ENCODE measurements at regions not wholly inside any gene's neighbourhood (a gene's known extent, or its start where the extent isn't known, plus 50 kb on each side); places are given as distances from the start of the nearest gene placed in this dataset.

DNA sequence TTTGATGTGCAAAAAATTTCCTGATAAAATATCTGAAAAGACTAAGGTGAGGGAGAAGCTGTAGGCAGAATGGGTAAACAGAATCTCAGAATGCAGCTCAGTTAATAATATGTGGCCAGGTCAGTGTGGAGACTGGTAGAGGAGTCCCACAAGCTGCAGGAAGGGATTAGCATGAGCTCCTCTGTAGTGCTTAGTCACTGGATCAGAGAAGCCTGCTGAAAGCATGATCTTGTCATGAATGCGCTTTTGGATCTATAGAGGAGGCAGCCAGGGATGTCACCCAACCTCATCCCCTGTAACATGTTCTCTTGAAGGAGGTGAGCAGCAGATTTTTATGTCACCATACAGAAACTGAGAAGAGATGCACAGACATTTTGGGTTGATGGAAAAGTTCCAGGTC is 1035.3 kb upstream of the GBE1 start:
- Histone ChIP-seq H3K27ac (replicated peaks) (no peak overlapping the region), H3K4me3 (replicated peaks; ENCODE audit: insufficient read depth, low read length) (no peak overlapping the region), H3K27me3 (ENCODE audit: insufficient read depth, poor library complexity, severe bottlenecking) (no peaks in the 10 kb centered on the region)
- TF ChIP-seq SPI1 (IDR thresholded peaks at IDR 0.05; ENCODE audit: borderline replicate concordance, low read depth) (no peak), GABPA (IDR thresholded peaks at IDR 0.05; ENCODE audit: low read depth) (no peak), POLR2AphosphoS5 (IDR thresholded peaks at IDR 0.05; ENCODE audit: low read depth) (no peak), CTCF (IDR thresholded peaks at IDR 0.05; ENCODE audit: insufficient read depth, low read length) (no peak)
- DNase-seq (ENCODE audit: low read depth in 1 of 2, low spot score in 1 of 2): no peak

- Histone ChIP-seq H3K27ac (replicated peaks) (no peak overlapping the region), H3K4me3 (replicated peaks; ENCODE audit: insufficient read depth, low read length) (no peak overlapping the region), H3K27me3 (ENCODE audit: insufficient read depth, poor library complexity, severe bottlenecking) (no peaks in the 10 kb centered on the region)
- no peak for TF ChIP-seq POLR2AphosphoS5 (IDR thresholded peaks at IDR 0.05; ENCODE audit: low read depth)
- no peak for DNase-seq (ENCODE audit: low read depth in 1 of 2, low spot score in 1 of 2)
These were observed 1029.8 kb upstream of the GBE1 start for GRCh38 chr3:82791241-82791640.

DNA sequence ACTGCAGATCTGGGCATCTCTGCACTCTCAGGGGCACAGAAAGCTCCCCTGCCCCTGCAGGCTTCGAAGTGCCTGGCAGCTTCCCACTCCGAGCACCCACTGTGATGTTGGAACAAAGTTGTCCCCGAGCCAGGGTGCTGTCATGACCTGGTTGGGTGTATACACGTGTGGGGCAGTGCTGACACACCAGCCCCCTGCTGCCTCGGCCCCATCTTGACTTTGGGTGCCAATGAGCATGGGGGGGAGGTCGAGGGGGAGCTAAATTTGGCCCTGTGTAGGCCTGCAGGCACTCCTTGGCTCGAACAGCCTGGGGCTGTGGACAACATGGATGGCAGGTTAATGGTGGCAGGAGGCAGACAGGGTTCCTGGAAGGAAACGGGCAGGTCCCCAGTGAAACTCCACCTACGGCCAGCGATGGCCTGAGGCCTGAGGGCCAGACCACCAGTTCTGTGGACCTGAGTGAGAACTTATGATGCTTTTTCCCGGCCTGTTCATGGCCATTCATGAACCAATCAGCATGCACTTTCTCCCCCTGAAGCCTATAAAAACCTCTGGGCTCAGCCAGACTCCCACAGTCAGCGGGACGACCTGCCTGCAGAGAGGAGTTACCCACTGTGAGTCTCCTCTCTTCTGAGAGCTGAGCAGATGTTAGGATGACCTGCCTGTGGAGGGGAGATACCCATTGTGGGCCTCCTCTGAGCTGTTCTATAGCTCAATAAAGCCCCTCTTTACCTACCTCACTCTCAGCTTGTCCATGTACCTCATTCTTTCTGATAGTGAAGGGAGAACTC is 1029.1 kb upstream of the GBE1 start:
- Histone ChIP-seq H3K27ac (replicated peaks) (no peak overlapping the region), H3K4me3 (replicated peaks; ENCODE audit: insufficient read depth, low read length) (no peak overlapping the region), H3K27me3 (ENCODE audit: insufficient read depth, poor library complexity, severe bottlenecking) (no peaks in the 10 kb centered on the region)
- DNase-seq (ENCODE audit: low read depth in 1 of 2, low spot score in 1 of 2): no peak
- TF ChIP-seq CTCF (IDR thresholded peaks at IDR 0.05; ENCODE audit: insufficient read depth, low read length): no peak
- no peak for TF ChIP-seq GABPA (IDR thresholded peaks at IDR 0.05; ENCODE audit: low read depth)
- TF ChIP-seq SPI1 (IDR thresholded peaks at IDR 0.05; ENCODE audit: borderline replicate concordance, low read depth): no peak
- TF ChIP-seq POLR2AphosphoS5 (IDR thresholded peaks at IDR 0.05; ENCODE audit: low read depth): no peak
- TF ChIP-seq, protein P1, sequence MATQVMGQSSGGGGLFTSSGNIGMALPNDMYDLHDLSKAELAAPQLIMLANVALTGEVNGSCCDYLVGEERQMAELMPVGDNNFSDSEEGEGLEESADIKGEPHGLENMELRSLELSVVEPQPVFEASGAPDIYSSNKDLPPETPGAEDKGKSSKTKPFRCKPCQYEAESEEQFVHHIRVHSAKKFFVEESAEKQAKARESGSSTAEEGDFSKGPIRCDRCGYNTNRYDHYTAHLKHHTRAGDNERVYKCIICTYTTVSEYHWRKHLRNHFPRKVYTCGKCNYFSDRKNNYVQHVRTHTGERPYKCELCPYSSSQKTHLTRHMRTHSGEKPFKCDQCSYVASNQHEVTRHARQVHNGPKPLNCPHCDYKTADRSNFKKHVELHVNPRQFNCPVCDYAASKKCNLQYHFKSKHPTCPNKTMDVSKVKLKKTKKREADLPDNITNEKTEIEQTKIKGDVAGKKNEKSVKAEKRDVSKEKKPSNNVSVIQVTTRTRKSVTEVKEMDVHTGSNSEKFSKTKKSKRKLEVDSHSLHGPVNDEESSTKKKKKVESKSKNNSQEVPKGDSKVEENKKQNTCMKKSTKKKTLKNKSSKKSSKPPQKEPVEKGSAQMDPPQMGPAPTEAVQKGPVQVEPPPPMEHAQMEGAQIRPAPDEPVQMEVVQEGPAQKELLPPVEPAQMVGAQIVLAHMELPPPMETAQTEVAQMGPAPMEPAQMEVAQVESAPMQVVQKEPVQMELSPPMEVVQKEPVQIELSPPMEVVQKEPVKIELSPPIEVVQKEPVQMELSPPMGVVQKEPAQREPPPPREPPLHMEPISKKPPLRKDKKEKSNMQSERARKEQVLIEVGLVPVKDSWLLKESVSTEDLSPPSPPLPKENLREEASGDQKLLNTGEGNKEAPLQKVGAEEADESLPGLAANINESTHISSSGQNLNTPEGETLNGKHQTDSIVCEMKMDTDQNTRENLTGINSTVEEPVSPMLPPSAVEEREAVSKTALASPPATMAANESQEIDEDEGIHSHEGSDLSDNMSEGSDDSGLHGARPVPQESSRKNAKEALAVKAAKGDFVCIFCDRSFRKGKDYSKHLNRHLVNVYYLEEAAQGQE (IDR thresholded peaks at IDR 0.05; ENCODE audit: insufficient replicate concordance, low read depth): no peak

DNA sequence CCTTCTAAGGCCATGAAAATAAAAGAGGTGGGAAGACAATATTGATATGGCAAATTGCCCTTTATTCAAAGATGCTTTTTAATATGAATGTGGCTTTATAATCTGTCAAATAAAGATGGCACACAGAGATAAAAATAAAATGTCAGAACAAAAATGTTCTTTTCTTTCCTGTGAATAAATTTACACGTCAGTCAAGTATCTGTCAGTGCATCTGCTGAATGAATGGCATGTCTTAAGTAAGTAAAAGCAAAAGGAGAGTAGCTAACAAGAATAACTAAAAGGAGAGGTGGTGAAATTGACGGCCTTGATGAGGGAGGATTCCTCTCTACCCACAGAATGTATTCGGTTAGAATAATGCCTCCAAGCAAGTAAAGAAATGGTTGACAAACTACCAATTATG is 1021.7 kb upstream of the GBE1 start:
- TF ChIP-seq POLR2AphosphoS5 (IDR thresholded peaks at IDR 0.05; ENCODE audit: low read depth) (no peak), SPI1 (IDR thresholded peaks at IDR 0.05; ENCODE audit: borderline replicate concordance, low read depth) (no peak), GABPA (IDR thresholded peaks at IDR 0.05; ENCODE audit: low read depth) (no peak), CTCF (IDR thresholded peaks at IDR 0.05; ENCODE audit: insufficient read depth, low read length) (no peak)
- TF ChIP-seq, protein P1 (IDR thresholded peaks at IDR 0.05; ENCODE audit: insufficient replicate concordance, low read depth): no peak
- H3K27me3 ChIP-seq (ENCODE audit: insufficient read depth, poor library complexity, severe bottlenecking): no peaks in the 10 kb centered on the region
- no peak for DNase-seq (ENCODE audit: low read depth in 1 of 2, low spot score in 1 of 2)
- H3K27ac ChIP-seq (replicated peaks): no peak overlapping the region
- H3K4me3 ChIP-seq (replicated peaks; ENCODE audit: insufficient read depth, low read length): no peak overlapping the region

Data from HL-60 (cell line).